GM03348 (cell line): ENCODE measurements at regions not wholly inside any gene's neighbourhood (a gene's known extent, or its start where the extent isn't known, plus 50 kb on each side); places are given as distances from the start of the nearest gene placed in this dataset.
"Not testable (repeated sequence)": the region's sequence is repeated elsewhere in the genome, so short reads cannot be mapped to it uniquely, and the experiment has no call there.

Experiments
- DNase-seq: peaks from one replicate; pipeline ENCODE4 v3.0.0; 2012; ENCODE audit warnings: low spot score

DNA sequence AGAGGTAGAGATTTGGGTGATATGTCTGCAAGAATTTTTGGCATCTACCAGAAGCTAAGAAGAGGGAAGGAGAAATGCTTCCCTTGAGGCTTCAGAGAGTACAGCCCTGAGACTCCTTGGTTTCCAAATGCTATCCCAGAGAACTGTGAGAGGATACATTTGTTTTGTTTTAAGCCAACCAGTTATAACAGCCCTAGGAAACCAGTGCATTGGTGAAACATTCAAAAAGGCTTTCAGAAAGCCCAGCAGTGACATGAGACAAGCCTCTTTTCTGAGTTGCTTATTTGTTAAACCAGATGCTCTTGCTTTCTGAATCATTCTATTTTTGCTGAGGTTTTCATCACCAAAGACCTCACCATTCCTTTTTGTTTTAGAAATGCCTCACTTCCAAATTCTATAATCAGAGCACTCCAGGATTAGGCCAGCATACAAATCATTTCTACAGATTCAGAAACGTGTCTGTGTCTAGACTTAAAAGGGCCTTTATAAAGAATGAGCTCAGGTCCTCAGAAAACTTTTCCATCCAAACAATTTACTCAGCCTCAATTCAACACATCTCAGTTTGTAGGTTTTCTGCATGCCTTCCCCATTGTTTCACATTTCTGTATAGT lies 1617.8 kb upstream of the FLRT2 start:
- no peak for DNase-seq

DNA sequence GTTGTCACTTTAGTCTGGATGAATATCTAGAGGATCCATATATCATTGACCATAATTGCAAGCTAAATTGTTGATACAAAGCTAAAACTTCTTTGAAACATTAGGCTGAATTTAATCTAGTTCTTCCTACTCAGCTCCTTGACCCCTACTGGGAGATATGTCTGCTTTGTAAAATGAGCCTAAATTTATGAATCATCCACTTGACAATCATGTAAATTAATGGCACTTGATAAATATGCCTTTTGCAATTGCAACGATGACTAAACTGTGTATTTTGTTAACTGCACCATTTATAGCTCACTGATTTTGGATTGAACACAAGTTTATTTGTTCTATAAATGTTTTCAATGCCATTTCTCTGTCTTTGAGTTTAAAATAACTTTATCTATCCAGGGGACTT lies 1616.5 kb upstream of the FLRT2 start:
- no peak for DNase-seq

DNA sequence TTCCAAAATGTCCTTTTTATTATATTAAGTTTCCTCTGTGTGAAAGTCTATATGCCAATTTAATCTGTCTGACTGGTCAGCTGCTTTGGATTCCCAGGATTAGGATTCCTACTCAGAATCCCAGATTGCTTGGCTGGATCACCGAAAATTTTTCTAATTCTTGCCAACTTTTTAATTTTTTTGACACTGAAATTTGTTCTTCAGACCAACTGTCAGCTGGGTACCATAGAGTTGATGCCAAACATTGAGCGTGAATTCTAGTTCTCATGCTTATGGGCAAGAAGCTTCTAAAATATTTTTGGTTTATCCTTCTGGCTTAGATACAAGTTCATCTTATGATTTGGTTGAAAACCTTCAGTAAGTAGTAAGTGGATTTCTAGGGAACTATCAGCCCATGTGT lies 1611.4 kb upstream of the FLRT2 start:
- no peak for DNase-seq

DNA sequence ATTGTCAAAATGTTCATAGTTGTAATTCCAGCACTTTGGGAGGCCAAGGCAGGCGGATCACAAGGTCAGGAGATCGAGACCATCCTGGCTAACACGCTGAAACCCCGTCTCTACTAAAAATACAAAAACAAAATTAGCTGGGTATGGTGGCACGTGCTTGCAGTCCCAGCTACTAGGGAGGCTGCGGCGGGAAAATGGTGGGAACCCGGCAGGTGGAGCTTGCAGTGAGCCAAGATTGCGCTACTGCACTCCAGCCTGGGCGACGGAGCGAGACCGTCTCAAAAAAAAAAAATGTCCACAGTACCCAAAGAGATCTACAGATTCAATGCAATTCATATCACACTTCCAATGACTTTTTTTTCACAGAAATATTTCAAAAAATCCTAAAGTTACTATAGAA lies 1610.3 kb upstream of the FLRT2 start:
- not testable (repeated sequence) for DNase-seq

DNA sequence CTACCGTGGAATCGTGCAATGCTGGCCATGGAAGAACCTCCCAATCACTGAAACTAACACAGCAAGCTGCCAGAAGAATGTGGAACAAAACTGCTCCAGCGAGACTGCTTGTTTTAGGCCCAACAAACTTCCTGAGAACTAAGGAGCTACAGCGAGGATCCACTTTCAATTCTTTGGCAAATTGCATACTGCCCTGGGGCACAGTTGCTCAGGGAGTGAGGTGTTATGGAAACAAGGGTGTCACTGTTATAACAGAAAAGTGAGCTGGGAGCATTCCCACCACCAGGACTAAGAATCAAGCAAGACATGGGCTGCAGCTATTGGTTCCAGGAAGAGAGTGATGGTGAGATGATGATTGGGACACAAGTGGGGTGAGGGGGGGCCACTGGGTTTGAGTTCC lies 1606.1 kb upstream of the FLRT2 start:
- no peak for DNase-seq

DNA sequence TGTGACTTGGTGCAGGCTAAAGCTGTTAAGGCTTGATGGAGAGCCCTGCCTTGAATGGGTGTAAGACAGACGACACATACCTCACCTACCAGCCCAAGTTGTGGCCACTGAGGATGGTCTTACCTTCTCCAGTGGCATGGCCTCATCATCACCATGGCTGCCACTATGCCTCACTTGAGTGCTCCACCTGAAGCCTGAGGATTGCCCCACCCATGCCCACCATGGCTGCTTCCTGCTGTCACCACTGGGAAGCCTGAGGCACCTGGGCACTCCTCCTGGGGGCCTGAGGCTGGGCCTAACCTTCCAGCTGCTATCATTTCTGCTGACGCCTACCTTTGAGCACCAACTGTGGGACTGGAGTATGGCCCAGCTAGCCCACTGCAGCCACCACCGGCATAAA lies 1605.7 kb upstream of the FLRT2 start:
- DNase-seq, result no peak

DNA sequence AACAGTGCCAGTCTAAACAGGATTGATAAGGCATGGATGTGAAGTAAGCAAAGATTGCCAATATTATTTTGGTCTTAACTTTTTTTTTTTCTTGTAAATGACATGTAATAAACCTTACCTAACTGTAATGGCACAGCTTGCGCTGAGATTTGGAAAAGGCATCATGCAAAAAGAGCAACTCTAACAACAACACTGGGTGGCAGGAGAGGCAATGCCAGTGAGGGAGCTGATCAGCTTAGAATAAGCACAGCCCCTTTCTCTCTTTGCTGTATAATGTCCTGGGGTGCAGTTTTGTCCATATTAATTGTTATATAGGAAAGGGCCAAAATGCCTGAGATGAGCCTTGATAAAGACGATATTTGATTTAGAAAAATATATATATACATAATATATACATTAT lies 1589.7 kb upstream of the FLRT2 start:
- no peak for DNase-seq

DNA sequence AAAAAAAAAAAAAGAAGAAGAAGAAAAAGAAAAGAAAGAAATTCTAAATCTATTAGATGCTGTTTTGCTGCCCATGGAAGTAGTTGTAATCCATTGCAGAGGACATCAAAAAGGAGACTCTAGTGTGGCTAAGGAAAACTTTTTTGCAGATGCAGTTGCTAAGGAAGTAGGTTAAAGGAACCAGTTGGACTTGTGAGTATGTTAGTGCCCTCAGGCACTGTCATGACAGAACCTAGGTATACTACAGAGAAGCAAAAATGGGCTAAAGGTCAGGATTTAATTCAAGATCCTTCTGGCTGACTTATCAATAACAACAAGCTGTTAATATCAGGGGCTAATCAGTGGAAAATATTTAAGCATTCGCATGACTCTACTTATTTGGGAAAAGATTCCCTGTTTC lies 1571.6 kb upstream of the FLRT2 start:
- no peak for DNase-seq

DNA sequence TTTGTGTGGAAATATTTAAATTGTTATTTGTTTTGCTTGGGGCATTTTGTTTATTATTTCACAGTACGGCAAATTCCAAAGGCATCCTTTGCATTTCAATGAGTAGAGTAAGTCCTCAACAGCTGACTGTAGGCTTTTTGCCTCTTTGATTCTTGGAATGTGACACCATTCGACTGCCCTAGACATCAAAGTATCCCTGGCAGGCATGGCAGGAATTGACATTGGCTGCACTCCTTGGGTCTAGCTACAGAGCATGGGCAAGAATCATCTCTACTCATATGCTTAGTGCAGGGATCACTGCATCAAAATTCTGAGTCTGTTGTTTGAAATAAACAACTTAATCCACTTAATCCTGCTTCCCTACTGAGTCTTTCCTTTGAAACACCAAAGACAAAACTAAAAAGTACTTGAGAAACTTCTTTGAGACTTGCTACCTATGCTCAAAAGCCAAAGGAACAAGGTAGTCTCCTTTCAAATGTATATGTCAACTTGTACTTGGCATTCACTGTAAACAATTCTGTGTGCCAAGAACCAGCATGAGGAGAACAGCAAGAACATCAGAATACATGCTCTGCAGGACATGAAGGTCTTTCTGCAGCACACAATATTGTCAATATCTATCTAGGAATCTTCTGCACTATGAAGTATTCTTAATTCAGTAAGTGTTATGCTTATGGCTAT lies 1569.0 kb upstream of the FLRT2 start:
- no peak for DNase-seq

DNA sequence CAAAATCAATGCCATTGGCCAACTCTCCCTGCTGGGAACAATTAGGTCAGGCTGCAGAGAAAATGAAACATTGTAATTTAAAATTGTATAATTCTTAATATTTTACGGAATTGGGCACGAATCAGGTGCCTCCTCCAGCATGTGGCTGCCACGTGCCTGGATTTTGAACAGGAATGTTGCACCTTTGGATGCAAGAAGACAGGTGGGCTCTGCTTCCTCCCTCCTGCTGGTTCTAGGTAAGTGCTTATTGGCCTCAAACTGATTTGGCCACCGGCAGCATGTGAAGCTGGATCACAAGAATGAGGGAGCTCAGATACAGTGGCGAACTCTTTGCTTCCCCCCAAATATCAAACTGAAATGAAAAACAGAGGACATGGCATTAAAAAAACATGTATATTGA lies 1559.9 kb upstream of the FLRT2 start:
- DNase-seq, result no peak

DNA sequence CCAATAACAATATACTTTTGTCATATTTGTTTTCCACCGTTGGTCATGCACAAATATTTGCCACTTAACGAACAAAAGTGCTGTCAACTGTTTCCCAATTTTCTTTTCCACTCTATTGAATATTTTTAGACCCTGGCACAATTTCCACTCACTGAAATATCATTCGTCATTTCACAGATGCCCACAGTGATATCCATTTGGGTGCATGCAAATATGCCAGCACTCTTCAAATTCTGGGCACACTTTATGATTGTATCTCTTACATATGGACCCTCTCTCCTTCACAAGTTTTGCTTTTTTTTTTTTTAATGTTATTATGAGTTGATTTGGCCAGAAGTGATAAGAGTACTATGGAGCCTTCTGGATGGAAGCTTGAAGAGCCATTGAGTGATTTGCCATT lies 1557.3 kb upstream of the FLRT2 start:
- no peak for DNase-seq

DNA sequence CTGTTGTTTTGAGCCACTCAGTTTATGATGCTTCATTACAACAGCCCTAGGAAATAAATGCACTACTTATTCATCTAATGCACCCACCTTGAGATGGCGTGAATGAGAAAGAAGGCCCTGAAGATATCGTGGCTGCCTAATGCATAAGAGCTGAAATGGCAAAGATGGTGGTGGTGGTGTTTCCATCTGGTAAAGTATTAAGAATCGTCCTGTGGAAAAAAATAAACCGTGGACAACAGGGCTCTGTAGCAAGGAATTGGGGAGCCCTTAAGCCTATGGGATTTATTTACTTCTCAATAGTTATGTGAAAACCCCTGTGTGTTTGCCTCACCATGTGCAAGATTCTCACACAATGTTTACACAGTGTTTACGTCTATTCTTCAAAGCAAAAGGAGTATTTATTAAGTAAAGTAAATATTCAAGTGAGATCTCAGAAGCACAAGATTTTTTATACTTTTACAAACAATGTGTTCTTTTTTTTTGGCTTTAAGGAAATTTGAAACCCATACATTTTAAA lies 1555.2 kb upstream of the FLRT2 start:
- no peak for DNase-seq

DNA sequence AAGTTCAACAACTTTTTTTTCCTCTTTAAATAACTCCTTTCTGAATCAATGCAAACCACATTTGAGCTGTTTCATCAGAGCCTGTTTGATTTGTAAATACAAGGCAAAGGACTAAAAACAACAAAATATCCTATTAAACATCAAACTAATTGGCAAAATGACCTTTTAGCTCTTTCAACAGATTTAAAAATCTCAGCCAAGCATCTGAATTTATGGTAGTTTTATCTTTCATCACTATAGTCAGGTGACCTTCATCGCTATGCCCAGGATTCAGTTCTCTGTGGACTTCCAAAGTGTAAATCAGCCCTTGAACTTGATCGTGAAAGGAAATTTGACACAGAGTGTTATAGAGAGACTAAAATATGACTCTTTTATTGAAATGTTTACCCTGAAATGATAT lies 1554.5 kb upstream of the FLRT2 start:
- DNase-seq, result no peak

DNA sequence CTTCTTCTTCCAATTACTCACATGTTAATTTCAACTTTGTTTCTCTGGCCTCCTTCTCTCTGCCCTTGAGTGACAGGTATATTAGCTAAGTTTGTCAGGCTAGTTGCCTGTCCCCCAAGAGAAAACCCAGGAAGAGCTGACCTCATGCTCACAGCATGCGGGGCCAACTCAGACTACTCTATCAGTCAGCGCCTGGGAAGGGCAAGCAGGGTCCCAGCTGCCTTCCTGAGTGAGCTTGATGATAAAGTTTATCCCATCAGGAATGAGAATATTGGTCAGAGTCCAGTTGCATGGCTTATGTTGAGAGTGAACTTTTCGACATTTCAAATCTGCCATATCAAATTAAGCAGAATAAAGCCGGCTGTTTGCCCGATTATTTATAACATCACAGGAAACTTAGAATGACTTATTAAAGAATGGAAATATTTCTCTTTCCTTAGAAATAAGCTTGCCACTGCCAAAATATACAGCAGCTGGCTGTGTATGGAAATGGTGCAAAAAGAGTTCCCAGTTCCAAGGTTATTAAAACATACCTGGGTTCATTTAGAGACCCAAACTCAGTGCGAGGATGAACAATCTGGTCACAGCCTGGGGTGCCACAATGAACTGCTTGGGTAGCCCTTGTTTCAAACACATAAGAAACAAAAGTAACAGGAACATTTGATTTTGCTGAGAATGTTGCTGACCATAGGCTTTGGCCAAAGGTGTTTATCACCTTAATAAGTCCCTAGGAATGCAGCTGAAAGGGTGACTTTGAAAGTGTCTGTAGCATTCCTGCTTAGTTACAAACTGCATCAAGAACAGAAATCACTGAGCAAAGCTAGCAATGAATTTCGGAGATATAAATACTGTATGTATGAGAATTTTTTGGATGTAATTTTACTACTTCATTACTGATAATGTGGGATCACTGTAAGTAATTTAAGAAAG lies 1553.8 kb upstream of the FLRT2 start:
- DNase-seq, result no peak

DNA sequence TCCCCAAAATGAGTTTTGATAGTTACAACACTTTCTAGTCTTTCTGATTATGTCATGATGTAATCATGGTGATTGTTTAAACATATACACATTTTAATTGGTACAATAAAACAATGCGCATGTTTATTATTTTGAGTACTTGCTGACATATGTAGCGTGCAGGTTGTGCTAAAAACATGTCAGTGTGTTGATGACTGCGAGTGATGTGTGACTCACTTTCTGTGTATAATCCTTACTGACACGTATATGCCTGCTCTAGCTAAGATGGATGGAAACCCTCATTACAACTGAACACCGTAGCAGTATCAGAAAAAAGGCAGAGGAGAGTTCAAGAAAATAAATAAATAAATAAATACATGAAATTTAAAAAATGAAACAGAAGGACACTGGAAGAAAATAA lies 1552.4 kb upstream of the FLRT2 start:
- no peak for DNase-seq

DNA sequence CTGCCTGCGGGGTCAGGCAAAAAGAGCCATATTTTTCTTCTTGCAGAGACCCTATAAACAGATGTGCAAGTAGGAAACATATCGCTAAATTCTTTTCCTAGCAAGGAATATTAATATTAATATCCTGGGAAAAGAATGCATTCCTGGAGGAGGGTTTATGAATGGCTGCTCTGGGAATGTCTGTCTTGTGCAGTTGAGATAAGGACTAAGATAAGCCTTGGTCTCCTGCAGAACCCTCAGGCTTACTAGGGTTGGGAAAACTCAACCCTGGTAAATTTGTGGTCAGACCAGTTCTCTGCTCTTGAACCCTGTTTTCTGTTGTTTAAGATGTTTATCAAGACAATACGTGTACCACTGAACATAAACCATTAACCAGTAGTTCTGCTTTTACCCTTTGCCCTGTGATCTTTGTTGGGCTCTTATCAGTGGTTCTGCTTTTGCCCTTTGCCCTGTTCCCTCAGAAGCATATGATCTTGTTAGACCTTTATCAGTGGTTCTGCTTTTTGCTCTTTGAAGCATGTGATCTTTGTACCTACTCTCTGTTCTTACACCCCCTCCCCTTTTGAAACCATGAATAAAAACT lies 1548.2 kb upstream of the FLRT2 start:
- DNase-seq, result not testable (repeated sequence)

DNA sequence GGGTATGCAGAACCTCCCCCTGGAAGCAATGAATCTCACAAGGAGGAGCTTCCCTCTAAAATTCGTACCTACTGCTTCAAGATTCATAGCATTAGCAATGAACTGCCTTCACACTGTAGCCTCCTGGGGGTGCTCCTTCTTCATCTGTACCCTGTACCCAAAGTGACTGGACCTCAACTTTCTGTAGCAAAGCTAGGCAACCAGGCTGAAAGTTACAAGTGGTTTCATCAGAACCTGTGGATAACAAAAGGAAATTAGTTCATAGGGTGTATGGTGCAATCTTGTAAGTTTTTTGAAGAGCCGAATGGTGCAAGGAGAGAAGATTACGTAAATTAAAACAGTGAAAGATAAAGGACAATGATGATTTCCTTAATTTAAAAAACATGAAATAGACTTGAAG lies 1541.7 kb upstream of the FLRT2 start:
- no peak for DNase-seq

DNA sequence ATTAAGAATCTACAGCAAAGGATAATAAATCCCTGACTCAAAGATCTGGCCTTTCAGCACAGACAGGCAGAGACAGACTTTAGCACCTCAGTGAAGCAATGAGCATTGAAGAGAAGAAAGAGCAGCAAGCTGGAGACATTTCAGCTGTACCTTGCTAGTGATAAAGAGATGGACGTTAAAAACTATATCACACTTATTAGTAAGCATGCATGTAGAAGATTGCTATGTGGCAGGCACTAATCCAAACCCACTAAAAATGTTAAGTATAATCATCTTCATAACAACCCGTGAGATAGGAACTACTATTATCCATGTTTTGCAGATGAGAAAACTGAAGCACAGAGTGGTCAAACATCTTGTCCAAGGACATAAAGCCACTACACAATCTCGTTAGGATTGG lies 1538.3 kb upstream of the FLRT2 start:
- no peak for DNase-seq

DNA sequence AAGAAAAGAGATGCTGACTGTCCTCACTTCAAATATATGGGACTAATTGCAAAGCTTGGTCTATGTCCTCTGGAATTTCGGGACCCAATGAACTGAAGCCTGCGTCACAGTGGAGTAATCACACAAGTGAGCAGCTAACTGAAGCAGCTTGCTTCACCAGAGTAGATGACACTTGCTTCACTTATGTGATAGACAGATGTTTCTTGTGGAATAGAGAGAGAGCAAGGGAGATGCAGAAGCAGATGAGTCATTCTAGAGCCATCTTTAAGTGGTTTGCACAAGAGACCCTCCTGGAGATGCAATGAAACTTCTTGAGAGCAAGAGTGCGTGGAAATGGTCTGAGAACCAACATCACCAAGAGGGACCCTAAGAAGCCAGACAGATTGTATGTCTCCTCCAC lies 1537.1 kb upstream of the FLRT2 start:
- no peak for DNase-seq

DNA sequence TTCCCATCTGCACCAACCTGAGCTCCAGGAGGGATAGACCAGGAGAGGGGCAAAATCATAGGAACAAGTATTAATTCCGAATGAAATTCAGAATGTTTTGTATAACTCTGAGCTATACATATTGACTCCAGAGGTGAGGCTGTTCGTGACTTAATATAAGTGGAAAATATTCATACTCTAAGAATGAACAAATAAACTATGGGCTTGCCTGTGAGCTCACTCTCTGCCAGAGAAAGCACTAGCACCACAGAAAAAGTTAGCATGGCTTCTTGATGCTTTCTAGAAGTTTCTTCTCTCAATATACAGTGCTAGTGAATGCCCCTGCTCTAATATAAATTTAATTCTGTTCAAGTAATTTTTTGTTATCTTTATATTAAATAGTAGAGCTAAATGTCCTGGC lies 1536.4 kb upstream of the FLRT2 start:
- DNase-seq, result no peak

DNA sequence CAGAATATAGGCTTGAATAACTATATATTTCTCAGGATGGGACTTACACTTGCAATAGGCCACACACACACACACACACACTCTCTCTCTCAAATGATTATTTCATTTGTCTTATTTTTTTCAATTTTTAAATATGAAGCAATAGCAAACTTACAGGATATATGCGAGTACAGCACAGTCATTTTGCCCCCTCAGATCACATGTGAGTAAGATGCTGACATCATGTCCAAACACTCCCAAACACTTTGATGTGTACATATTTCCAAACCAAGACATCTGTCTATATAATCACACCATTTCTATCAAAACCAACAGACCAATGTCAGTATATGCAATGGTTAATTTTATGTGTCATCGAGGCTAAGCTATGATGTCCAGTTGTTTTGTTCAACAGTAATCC lies 1535.9 kb upstream of the FLRT2 start:
- no peak for DNase-seq

DNA sequence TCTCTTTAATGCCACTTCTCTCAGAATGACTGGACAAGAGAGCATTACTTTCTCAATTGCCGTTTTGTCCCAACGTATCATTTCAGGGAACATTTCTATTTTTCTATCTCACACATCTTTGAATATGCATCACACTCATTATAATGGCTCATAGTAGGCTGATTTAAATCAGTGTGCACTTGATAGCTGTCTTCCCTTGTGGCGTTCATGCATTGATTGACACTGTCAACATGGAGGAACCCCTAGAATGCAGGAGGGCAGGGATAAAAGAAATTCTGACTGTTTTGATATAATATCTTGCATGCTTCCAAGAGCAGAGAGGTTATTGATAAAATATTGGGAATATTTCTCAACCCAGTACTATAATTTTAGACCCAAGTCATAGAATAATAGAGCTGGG lies 1528.9 kb upstream of the FLRT2 start:
- no peak for DNase-seq

DNA sequence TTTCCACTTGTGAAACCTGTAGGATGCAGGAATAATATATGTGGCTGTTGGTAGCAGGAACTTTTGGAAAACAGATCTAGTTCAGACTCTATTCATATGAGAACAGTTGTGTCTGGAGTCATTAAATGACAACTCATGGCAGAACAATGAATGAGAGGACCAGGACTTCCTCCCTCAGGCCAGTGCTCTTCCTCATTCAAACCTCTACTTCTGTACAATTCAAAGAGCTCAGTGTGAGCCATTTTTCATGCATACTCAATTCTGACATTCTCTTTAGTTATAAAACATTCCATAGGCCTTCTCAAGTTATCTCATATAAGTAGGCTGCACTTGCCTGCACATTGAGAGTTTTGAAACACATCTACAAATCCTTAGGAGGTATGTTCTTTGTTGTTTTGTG lies 1526.6 kb upstream of the FLRT2 start:
- no peak for DNase-seq
